MM.1S (cell line): ENCODE measurements at regions not wholly inside any gene's neighbourhood (a gene's known extent, or its start where the extent isn't known, plus 50 kb on each side); places are given as distances from the start of the nearest gene placed in this dataset.

Source experiments
- DNase-seq: peaks from one replicate; pipeline ENCODE4 v3.0.0-alpha.2; 2015
- H2AFZ ChIP-seq: fragments of 300-600 bp; sonication (generic); 2 replicates; pipeline ENCODE4 v1.6.0; 2016; ENCODE audit warnings: antibody characterized with exemption, low read length
- H3F3A ChIP-seq: fragments of 300-600 bp; sonication (generic); 2 replicates; pipeline ENCODE4 v1.6.1; 2016; ENCODE audit warnings: mild to moderate bottlenecking, antibody characterized with exemption, low read length, moderate library complexity, mixed read lengths; ENCODE audit not compliant: insufficient read depth
- H3K27ac ChIP-seq: fragments of 300-600 bp; sonication (generic); 2 replicates; pipeline ENCODE4 v1.5.1; 2016; ENCODE audit warnings: mild to moderate bottlenecking, low read length
- H3K27me3 ChIP-seq: fragments of 300-600 bp; sonication (generic); replicated peaks from 2 replicates; pipeline ENCODE4 v1.6.0; 2016; ENCODE audit warnings: low read length; ENCODE audit not compliant: insufficient read depth
- H3K36me3 ChIP-seq: fragments of 300-600 bp; sonication (generic); replicated peaks from 2 replicates; pipeline ENCODE4 v1.6.1; 2016; ENCODE audit warnings: mild to moderate bottlenecking, low read length, mixed read lengths; ENCODE audit not compliant: insufficient read depth
- H3K4me1 ChIP-seq: fragments of 300-600 bp; sonication (generic); 2 replicates; pipeline ENCODE4 v1.6.1; 2016; ENCODE audit warnings: low read length, mixed read lengths
- H3K4me2 ChIP-seq: fragments of 300-600 bp; sonication (generic); 2 replicates; pipeline ENCODE4 v1.6.0; 2016; ENCODE audit warnings: low read depth, low read length
- H3K4me3 ChIP-seq: fragments of 300-600 bp; sonication (generic); 2 replicates; pipeline ENCODE4 v1.5.1; 2016; ENCODE audit warnings: low read length, mixed read lengths
- H3K79me2 ChIP-seq: fragments of 300-600 bp; sonication (generic); 2 replicates; pipeline ENCODE4 v1.6.1; 2016; ENCODE audit warnings: mixed run types, low read length, mixed read lengths
- H3K9ac ChIP-seq: fragments of 300-600 bp; sonication (generic); 2 replicates; pipeline ENCODE4 v1.6.1; 2016; ENCODE audit warnings: low read length, mixed read lengths
- H3K9me2 ChIP-seq: fragments of 300-600 bp; sonication (generic); replicated peaks from 2 replicates; pipeline ENCODE4 v1.6.1; 2016; ENCODE audit warnings: mild to moderate bottlenecking, low read length, mixed read lengths; ENCODE audit not compliant: insufficient read depth
- H3K9me3 ChIP-seq: fragments of 300-600 bp; sonication (generic); replicated peaks from 2 replicates; pipeline ENCODE4 v1.6.1; 2016; ENCODE audit warnings: mild to moderate bottlenecking, low read length, mixed read lengths; ENCODE audit not compliant: insufficient read depth
- H4K20me1 ChIP-seq: fragments of 300-600 bp; sonication (generic); 2 replicates; pipeline ENCODE4 v1.6.1; 2016; ENCODE audit warnings: mild to moderate bottlenecking, low read length, moderate library complexity, mixed read lengths; ENCODE audit not compliant: insufficient read depth
- EZH2 ChIP-seq: fragments of 300-600 bp; sonication (generic); optimal IDR thresholded peaks from 2 replicates; pipeline ENCODE3; 2017; ENCODE audit warnings: low read depth, mild to moderate bottlenecking, antibody characterized with exemption, low read length, mixed read lengths
- EZH2phosphoT487 ChIP-seq: fragments of 300-600 bp; sonication (generic); IDR thresholded peaks from 2 replicates; pipeline ENCODE4 v1.6.1; 2018; ENCODE audit warnings: antibody characterized with exemption, low read length
- TF ChIP-seq, protein P1 (sequence below): fragments of 300-600 bp; sonication (generic); IDR thresholded peaks from 2 replicates; pipeline ENCODE4 v1.5.1; 2016; ENCODE audit warnings: antibody characterized with exemption, low read length, mixed read lengths

DNA sequence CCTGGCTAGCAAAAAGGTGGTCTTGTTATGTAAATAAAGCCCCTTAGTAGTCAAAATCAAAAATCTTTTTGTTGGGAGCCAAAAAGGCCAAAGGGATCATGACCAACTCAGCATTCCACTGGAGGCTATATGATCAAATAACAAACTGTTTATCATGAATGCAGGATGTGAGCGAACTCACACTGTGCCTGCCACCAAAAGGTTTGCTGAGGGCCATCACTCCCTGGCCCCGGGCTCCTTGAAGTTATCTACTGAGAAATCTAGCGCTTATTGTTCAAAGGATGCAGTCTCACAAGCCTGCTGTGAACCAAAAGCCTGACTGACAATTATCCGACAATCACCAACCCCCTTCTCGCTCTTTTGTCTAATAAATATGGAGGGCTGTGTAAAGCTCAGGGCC lies 107.2 kb upstream of the DDHD1 start:
- Histone ChIP-seq H2AFZ (no peak overlapping the region), H3K27me3 (no peaks in the 10 kb centered on the region), H4K20me1 (no peaks in the 10 kb centered on the region), H3K9ac (no peak overlapping the region), H3K79me2 (no peaks in the 10 kb centered on the region), H3K9me2 (no peaks in the 10 kb centered on the region), H3K27ac (no peak overlapping the region), H3K9me3 (no peaks in the 10 kb centered on the region), H3K4me3 (no peak overlapping the region), H3K4me2 (no peak overlapping the region), H3F3A (no peaks in the 10 kb centered on the region), H3K4me1 (no peaks in the 10 kb centered on the region), H3K36me3 (no peaks in the 10 kb centered on the region)
- TF ChIP-seq, protein P1, sequence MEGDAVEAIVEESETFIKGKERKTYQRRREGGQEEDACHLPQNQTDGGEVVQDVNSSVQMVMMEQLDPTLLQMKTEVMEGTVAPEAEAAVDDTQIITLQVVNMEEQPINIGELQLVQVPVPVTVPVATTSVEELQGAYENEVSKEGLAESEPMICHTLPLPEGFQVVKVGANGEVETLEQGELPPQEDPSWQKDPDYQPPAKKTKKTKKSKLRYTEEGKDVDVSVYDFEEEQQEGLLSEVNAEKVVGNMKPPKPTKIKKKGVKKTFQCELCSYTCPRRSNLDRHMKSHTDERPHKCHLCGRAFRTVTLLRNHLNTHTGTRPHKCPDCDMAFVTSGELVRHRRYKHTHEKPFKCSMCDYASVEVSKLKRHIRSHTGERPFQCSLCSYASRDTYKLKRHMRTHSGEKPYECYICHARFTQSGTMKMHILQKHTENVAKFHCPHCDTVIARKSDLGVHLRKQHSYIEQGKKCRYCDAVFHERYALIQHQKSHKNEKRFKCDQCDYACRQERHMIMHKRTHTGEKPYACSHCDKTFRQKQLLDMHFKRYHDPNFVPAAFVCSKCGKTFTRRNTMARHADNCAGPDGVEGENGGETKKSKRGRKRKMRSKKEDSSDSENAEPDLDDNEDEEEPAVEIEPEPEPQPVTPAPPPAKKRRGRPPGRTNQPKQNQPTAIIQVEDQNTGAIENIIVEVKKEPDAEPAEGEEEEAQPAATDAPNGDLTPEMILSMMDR, result no peak
- no peak for TF ChIP-seq EZH2phosphoT487
- no peak for DNase-seq

DNA sequence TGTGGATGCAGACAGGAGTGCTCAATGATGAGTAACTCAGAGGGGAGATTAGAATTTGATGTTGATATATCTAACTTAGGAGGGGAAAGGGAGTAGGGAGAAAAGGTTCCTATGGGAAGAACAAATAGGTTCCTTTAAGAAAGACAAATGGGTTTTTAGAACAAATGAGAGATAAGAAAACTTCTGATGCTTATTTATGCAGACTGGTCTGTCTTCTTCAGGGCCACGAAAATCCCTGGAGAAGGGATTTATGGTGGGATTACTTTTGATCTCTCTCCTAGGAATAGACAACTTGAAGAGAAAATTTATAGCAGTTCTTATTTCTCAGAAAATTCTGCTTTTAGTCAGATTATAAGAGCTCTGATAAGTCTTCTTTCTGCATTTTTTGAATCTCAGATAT lies 99.0 kb upstream of the DDHD1 start:
- H3F3A ChIP-seq, result no peaks in the 10 kb centered on the region
- DNase-seq, result no peak
- no peaks in the 10 kb centered on the region for H4K20me1 ChIP-seq
- H3K4me3 ChIP-seq, result no peak overlapping the region
- no peaks in the 10 kb centered on the region for H3K9me2 ChIP-seq
- no peaks in the 10 kb centered on the region for H3K79me2 ChIP-seq
- H3K4me2 ChIP-seq, result no peak overlapping the region
- H3K9me3 ChIP-seq, result no peaks in the 10 kb centered on the region
- no peaks in the 10 kb centered on the region for H3K4me1 ChIP-seq
- H3K9ac ChIP-seq, result no peak overlapping the region
- TF ChIP-seq EZH2 (no peak), EZH2phosphoT487 (no peak)
- TF ChIP-seq, protein P1, result no peak
- no peak overlapping the region for H2AFZ ChIP-seq
- H3K36me3 ChIP-seq, result no peaks in the 10 kb centered on the region
- H3K27ac ChIP-seq, result no peak overlapping the region
- H3K27me3 ChIP-seq, result no peaks in the 10 kb centered on the region

DNA sequence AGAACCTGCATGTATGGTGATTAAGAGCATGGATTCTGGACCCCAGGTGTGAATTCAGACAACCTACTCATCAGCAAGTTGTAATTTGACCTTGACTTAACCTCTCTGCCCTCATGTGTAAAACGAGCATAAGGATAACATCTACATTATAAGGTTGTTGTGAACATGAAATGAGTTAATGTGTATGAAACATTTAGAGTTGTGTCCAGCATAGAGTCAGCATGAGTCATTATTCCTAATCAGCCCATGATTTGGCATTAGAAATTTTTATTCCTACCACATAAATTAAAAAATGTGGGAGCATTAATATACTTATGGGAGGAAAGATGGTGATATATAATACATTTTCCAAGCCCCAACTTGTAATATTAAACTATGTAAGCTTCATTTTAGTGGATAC lies 95.9 kb upstream of the DDHD1 start:
- no peak overlapping the region for H3K4me2 ChIP-seq
- H3K9ac ChIP-seq, result no peak overlapping the region
- H3K79me2 ChIP-seq, result no peaks in the 10 kb centered on the region

More for the DNA sequence above, 95.9 kb upstream of the DDHD1 start:
- Histone ChIP-seq H3K9me2 (no peaks in the 10 kb centered on the region), H2AFZ (no peak overlapping the region), H3K9me3 (no peaks in the 10 kb centered on the region), H4K20me1 (no peaks in the 10 kb centered on the region), H3K4me3 (no peak overlapping the region), H3K36me3 (no peaks in the 10 kb centered on the region), H3K27me3 (no peaks in the 10 kb centered on the region), H3K27ac (no peak overlapping the region), H3K4me1 (no peaks in the 10 kb centered on the region), H3F3A (no peaks in the 10 kb centered on the region)
- DNase-seq, result no peak
- TF ChIP-seq EZH2phosphoT487 (no peak), EZH2 (no peak)
- TF ChIP-seq, protein P1, result no peak
